Esophagus muscularis mucosa (tissue), 4 donors: ENCODE measurements at regions not wholly inside any gene's neighbourhood (a gene's known extent, or its start where the extent isn't known, plus 50 kb on each side); places are given as distances from the start of the nearest gene placed in this dataset.

Source experiments
- DNase-seq: peaks from one replicate; pipeline ENCODE4 v3.0.0-alpha.2; 2017; ENCODE audit errors: extremely low spot score
- H3K27ac ChIP-seq, 4 donors: fragments of 200-600 bp; sonication (generic); replicated peaks in 1 of 4; 1 replicate in 3 of 4; 2 replicates in 1 of 4; pipeline ENCODE4 v1.5.1; 2016 to 2019; ENCODE audit warnings: mild to moderate bottlenecking in 1 of 4
- H3K27me3 ChIP-seq, 4 donors: fragments of 200-600 bp; sonication (generic); one replicate each; pipeline versions ENCODE4 v1.5.1 to v1.6.0; 2016 to 2019
- H3K36me3 ChIP-seq, 4 donors: fragments of 200-600 bp; sonication (generic); one replicate each; pipeline ENCODE4 v1.5.1; 2016 to 2019
- H3K4me1 ChIP-seq, 4 donors: fragments of 200-600 bp; sonication (generic); one replicate each; pipeline ENCODE4 v1.5.1; 2016 to 2019
- H3K4me3 ChIP-seq, 4 donors: fragments of 200-600 bp; sonication (generic); 1 replicate in 2 of 4; 2 replicates in 2 of 4; pipeline ENCODE4 v1.5.1; 2016 to 2019; ENCODE audit warnings: mild to moderate bottlenecking in 4 of 4, moderate library complexity in 1 of 4
- H3K9me3 ChIP-seq, 4 donors: fragments of 200-600 bp; sonication (generic); 1 replicate in 3 of 4; 2 replicates in 1 of 4; pipeline ENCODE4 v1.5.1; 2016 to 2019
- EP300 ChIP-seq: sonication (generic); formaldehyde crosslinking; IDR thresholded peaks from one replicate; pipeline ENCODE4 v1.6.1; 2017; ENCODE audit warnings: antibody characterized with exemption
- POLR2A ChIP-seq: fragments of 450-650 bp; IDR thresholded peaks from one replicate; pipeline ENCODE4 v1.6.1; 2017; ENCODE audit warnings: antibody characterized with exemption, moderate library complexity, mild to moderate bottlenecking, low read depth
- POLR2AphosphoS5 ChIP-seq, 2 donors: sonication (generic); formaldehyde crosslinking; IDR thresholded peaks; one replicate each; pipeline ENCODE4 v1.6.1; 2017; ENCODE audit warnings: antibody characterized with exemption in 2 of 2
- WGBS: methylation state at CpG from one replicate; pipeline ENCODE4 v1.1.5; 2018; 5-methylcytosine and 5-hydroxymethylcytosine counted together
- intact Hi-C: fragments of 100-400 bp; cut with DNase I; formaldehyde crosslinking; loops from one replicate; pipeline ENCODE4 v1.15.1; 2023
- TF ChIP-seq, protein P1 (sequence below), 3 experiments: fragments of 200-600 bp in 2 of 3; fragments of 450-650 bp in 1 of 3; sonication (generic) in 2 of 3; IDR thresholded peaks; one replicate each; pipeline ENCODE4 v1.5.1; 2017 to 2019; ENCODE audit warnings: antibody characterized with exemption in 3 of 3, mild to moderate bottlenecking in 2 of 3, moderate library complexity in 1 of 3

DNA sequence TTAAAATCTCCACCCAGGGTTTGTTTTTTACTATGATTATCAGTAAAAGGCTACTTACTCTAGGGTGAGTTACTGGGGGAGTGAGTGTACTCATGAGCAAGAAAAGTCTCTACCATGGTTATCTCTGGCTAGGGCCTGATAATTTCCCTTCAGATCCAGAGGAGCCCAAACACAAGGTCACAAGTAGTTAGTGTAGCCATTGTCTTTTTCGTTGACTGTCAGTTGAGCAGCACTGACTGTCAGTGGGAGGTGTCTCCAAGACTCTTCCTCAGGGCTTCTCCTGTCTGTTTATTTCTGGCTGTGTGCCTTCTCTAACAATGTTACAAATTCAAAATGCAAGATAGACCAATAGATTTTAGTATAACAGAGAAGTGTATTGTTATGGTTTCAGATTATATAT lies 181.2 kb upstream of the MIS18BP1 start:
- no peak overlapping the region for H3K4me3 ChIP-seq
- 58% methylated on average over 1 of the region's 1 CpG for WGBS
- intact Hi-C loops = no loop called here
- no peak for TF ChIP-seq POLR2A
- DNase-seq = no peak
- H3K36me3 ChIP-seq = no peaks in the 10 kb centered on the region
- no peaks in the 10 kb centered on the region for H3K27me3 ChIP-seq
- no peak overlapping the region for H3K27ac ChIP-seq
- no peaks in the 10 kb centered on the region for H3K4me1 ChIP-seq
- H3K9me3 ChIP-seq = no peaks in the 10 kb centered on the region

DNA sequence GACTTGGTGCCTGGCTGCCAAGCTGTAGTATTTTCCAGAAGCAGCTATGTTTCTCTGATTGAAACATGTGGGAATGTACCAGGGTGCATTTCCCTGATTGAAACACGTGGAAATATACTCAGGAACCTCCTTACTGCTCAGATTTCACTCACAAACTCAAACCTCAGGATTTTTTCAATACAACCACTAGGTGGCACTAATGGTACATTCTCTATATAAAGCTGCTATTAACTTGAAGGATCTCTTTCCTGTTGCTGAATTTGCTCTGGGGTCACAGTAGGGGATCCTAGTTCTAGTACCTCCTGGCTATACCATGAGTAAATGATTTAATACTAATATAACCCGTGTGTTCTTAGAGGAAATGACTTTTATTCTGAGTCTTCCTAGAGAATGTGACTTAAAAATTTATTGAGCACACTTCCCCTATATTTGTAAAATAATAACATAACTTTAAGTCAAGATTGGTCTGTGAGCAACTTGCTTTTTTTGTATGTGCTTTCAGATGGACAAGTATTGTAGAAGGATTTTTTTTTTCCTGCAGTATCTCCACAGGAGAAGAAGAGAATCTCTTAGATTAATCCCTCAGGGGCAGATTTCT lies 173.8 kb upstream of the MIS18BP1 start:
- Histone ChIP-seq H3K27ac (no peak overlapping the region), H3K4me3 (no peak overlapping the region), H3K36me3 (no peaks in the 10 kb centered on the region), H3K9me3 (no peaks in the 10 kb centered on the region), H3K4me1 (peaks cover 0 to 8% (median 2%) of the 10 kb centered on the region in 4 donors), H3K27me3 (no peaks in the 10 kb centered on the region)
- WGBS = 5% methylated on average over 2 of the region's 2 CpGs
- intact Hi-C loops = no loop called here
- no peak for DNase-seq
- TF ChIP-seq POLR2AphosphoS5 (IDR thresholded peaks at IDR 0.05) (no peak), EP300 (no peak), POLR2A (no peak)
- TF ChIP-seq, protein P1, sequence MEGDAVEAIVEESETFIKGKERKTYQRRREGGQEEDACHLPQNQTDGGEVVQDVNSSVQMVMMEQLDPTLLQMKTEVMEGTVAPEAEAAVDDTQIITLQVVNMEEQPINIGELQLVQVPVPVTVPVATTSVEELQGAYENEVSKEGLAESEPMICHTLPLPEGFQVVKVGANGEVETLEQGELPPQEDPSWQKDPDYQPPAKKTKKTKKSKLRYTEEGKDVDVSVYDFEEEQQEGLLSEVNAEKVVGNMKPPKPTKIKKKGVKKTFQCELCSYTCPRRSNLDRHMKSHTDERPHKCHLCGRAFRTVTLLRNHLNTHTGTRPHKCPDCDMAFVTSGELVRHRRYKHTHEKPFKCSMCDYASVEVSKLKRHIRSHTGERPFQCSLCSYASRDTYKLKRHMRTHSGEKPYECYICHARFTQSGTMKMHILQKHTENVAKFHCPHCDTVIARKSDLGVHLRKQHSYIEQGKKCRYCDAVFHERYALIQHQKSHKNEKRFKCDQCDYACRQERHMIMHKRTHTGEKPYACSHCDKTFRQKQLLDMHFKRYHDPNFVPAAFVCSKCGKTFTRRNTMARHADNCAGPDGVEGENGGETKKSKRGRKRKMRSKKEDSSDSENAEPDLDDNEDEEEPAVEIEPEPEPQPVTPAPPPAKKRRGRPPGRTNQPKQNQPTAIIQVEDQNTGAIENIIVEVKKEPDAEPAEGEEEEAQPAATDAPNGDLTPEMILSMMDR (IDR thresholded peaks at IDR 0.05) = peak; percentile 39 to 67 (median 55)

DNA sequence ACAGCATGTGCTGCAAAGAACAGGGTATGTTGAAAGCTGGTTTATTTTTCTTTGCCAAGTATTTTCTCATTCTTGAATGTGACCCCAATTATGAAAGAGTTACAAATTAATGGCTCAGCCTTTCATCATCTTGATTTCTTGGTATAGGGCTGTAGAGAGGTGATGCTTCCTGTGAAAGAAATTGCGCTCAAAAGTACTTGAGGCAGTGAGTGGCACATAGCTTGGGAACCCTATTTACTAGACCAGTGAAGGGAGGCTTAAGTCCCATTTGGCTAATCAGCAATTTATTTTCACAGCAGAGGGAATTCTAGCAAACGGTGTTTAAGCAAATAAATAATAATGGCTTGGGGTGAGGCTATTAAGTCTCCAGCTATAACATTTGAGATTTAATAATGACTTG lies 153.9 kb upstream of the MIS18BP1 start:
- Histone ChIP-seq H3K27ac (no peak overlapping the region), H3K36me3 (no peaks in the 10 kb centered on the region), H3K27me3 (no peaks in the 10 kb centered on the region), H3K4me3 (no peak overlapping the region), H3K9me3 (peaks cover 0 to 3% (median 0%) of the 10 kb centered on the region in 4 donors), H3K4me1 (peaks cover 0 to 13% (median 0%) of the 10 kb centered on the region in 4 donors)
- no peak for DNase-seq
- intact Hi-C loops = no loop called here
- TF ChIP-seq EP300 (no peak), POLR2AphosphoS5 (IDR thresholded peaks at IDR 0.05) (no peak), POLR2A (no peak)
- TF ChIP-seq, protein P1 (IDR thresholded peaks at IDR 0.05) = no peak
- 46% methylated on average over 2 of the region's 2 CpGs for WGBS

DNA sequence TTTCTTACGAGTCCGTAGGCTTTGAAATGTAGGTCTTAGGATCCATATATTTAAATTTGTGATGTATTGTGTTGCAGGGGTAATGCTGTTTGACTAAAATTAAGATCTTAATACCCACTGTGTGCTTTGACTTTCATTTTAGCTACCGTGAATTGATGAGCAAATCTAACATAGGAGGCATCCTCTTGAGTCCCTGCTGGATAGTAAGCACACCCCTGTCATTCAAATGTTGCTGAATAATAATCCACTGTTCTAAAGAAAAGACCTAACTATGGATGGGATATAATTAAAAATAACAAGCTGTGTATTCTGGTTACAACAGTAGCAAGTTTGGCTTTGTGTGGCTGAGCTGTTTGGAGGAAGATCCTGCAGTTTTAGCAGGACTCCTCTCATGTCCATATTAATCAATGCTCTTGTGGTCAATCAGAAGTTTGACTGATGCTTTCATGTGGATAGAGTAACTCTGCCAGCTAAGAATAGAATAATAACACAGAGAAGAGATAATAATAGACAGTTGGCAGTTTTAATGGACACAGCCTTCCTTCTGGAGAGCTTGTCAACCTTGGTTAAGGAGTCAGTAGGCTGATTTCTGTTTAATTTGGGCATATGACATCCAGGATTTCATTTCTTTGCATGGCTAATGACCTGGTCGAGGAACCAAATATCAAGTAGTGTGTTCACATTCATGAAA lies 148.1 kb upstream of the MIS18BP1 start:
- intact Hi-C loops = no loop called here
- WGBS = 52% methylated on average over 4 of the region's 4 CpGs
- no peak for TF ChIP-seq POLR2A
- no peak for TF ChIP-seq POLR2AphosphoS5 (IDR thresholded peaks at IDR 0.05)
- TF ChIP-seq, protein P1 (IDR thresholded peaks at IDR 0.05) = no peak
- no peak for TF ChIP-seq EP300
- H3K27me3 ChIP-seq = no peaks in the 10 kb centered on the region
- H3K4me1 ChIP-seq = peaks cover 0 to 2% (median 0%) of the 10 kb centered on the region in 4 donors
- no peaks in the 10 kb centered on the region for H3K36me3 ChIP-seq
- H3K9me3 ChIP-seq = no peaks in the 10 kb centered on the region
- DNase-seq = no peak
- H3K4me3 ChIP-seq = no peak overlapping the region
- no peak overlapping the region for H3K27ac ChIP-seq

DNA sequence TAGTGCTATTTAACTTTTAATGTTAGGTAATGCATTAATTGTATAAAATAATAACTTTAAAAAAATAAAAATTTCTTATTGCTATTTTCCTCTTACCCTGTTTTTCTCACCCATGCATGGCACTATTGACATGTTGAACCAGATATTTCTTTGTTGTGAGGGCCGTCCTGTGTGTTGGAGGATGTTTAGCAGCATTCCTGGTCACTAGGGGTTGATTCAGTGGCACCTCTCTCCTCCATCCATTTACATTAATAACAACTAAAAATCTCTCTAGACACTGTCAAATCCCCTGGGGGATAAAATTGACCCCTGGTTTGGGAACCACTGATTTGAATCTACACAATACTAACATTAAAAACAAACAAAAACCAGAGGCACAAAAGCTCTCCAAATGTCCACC lies 147.5 kb upstream of the MIS18BP1 start:
- no peak overlapping the region for H3K27ac ChIP-seq
- 68% methylated on average over 1 of the region's 1 CpG for WGBS

More for the DNA sequence above, 147.5 kb upstream of the MIS18BP1 start:
- H3K36me3 ChIP-seq = no peaks in the 10 kb centered on the region
- DNase-seq = no peak
- no peaks in the 10 kb centered on the region for H3K4me1 ChIP-seq
- H3K9me3 ChIP-seq = no peaks in the 10 kb centered on the region
- H3K4me3 ChIP-seq = no peak overlapping the region
- no peaks in the 10 kb centered on the region for H3K27me3 ChIP-seq
- TF ChIP-seq, protein P1 (IDR thresholded peaks at IDR 0.05) = no peak
- TF ChIP-seq EP300 (no peak), POLR2A (no peak), POLR2AphosphoS5 (IDR thresholded peaks at IDR 0.05) (no peak)
- intact Hi-C loops = no loop called here
